Heart left ventricle (tissue), 13 donors: ENCODE measurements at regions not wholly inside any gene's neighbourhood (a gene's known extent, or its start where the extent isn't known, plus 50 kb on each side); places are given as distances from the start of the nearest gene placed in this dataset.

Source experiments
- POLR2A ChIP-seq, 2 donors: fragments of 450-650 bp; IDR thresholded peaks; one replicate each; pipeline ENCODE4 v1.6.1; 2017; ENCODE audit warnings: antibody characterized with exemption in 2 of 2, mild to moderate bottlenecking in 2 of 2, moderate library complexity in 2 of 2
- TF ChIP-seq, protein P1 (sequence below), 12 donors: fragments of 200-600 bp; sonication (generic) in 4 of 12; IDR thresholded peaks; one replicate each; pipeline versions ENCODE4 v1.5.0 to v1.8.0; 2018 to 2022; ENCODE audit warnings: antibody characterized with exemption in 12 of 12, mild to moderate bottlenecking in 5 of 12
- donor health status: ischemic (EF 13 %, LVEDD 7.1; RV severe dilation, severe dysfunction).
- donor health status: DM: no; HTN: yes; CAD: no.
- donor health status: DM: no; HTN: no; CAD: no.
- donor health status: ischemic (EF 25% LVEDD 6.9; RV normal size, moderate dysfunction).
- donor health status: ischemic (EF 25% LVEDD 5.7; RV mildly dilated, moderate dysfunction).
- donor health status: ischemic (EF 35%, LVEDD 5.7; RV mildly dilated, moderate dysfunction).
- donor health status: nonischemic (EF 11% LVEDD 7.7; RV severe dilation, severe dysfunction).
- donor health status: DM: yes; HTN: yes; CAD: no.
- donor health status: PGD.
- donor health status: ischemic (EF 29% LVEDD 5.4; RV normal size, mild dysfunction).
- donor health status: nonischemic (EF 23%, LVEDD 6.1; RV moderate dilation, normal function).

- TF ChIP-seq, protein P1, sequence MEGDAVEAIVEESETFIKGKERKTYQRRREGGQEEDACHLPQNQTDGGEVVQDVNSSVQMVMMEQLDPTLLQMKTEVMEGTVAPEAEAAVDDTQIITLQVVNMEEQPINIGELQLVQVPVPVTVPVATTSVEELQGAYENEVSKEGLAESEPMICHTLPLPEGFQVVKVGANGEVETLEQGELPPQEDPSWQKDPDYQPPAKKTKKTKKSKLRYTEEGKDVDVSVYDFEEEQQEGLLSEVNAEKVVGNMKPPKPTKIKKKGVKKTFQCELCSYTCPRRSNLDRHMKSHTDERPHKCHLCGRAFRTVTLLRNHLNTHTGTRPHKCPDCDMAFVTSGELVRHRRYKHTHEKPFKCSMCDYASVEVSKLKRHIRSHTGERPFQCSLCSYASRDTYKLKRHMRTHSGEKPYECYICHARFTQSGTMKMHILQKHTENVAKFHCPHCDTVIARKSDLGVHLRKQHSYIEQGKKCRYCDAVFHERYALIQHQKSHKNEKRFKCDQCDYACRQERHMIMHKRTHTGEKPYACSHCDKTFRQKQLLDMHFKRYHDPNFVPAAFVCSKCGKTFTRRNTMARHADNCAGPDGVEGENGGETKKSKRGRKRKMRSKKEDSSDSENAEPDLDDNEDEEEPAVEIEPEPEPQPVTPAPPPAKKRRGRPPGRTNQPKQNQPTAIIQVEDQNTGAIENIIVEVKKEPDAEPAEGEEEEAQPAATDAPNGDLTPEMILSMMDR (IDR thresholded peaks at IDR 0.05) = no peak
- no peak for TF ChIP-seq POLR2A (IDR thresholded peaks at IDR 0.05)
Measured at GRCh38 chr2:121824264-121824663, 68.8 kb downstream of the TSN start.
